GM12891 (cell line): ENCODE measurements at regions not wholly inside any gene's neighbourhood (a gene's known extent, or its start where the extent isn't known, plus 50 kb on each side); places are given as distances from the start of the nearest gene placed in this dataset.

Experiments used
- DNase-seq: peaks from one replicate; pipeline ENCODE4 v3.0.0; 2011; ENCODE audit warnings: low spot score; ENCODE audit not compliant: insufficient read length
- FAIRE-seq: peaks from 2 replicates; lab custom pipeline; 2011; peaks lifted over from hg19 to GRCh38; lab: Jason Lieb, UNC
- PAX5 ChIP-seq: IDR thresholded peaks from 2 replicates; pipeline ENCODE4 v1.6.1; 2011; ENCODE audit warnings: low read length, moderate library complexity, mild to moderate bottlenecking; ENCODE audit not compliant: insufficient read depth, severe bottlenecking
- POLR2A ChIP-seq: IDR thresholded peaks from 2 replicates; pipeline ENCODE4 v1.6.1; 2011; ENCODE audit warnings: low read depth, low read length, control low read depth
- POLR2AphosphoS5 ChIP-seq: IDR thresholded peaks from 2 replicates; pipeline ENCODE4 v1.6.1; 2011; ENCODE audit warnings: low read depth, low read length, control low read depth
- POU2F2 ChIP-seq: IDR thresholded peaks from 2 replicates; pipeline ENCODE4 v1.6.1; 2011; ENCODE audit warnings: low read depth, mild to moderate bottlenecking, control low read depth, low read length, moderate library complexity
- SPI1 ChIP-seq: IDR thresholded peaks from 2 replicates; pipeline ENCODE4 v1.6.1; 2011; ENCODE audit warnings: low read depth, low read length, control low read depth
- TAF1 ChIP-seq: IDR thresholded peaks from 2 replicates; pipeline ENCODE4 v1.6.1; 2011; ENCODE audit warnings: low read depth, low read length, control low read depth

- no peak for DNase-seq
- no peak for FAIRE-seq
Observed at GRCh38 chr14:29030121-29030520, 263.5 kb downstream of the FOXG1 start.

GRCh38 chr14:29030970-29031369 is 264.4 kb downstream of the FOXG1 start:
- no peak for TF ChIP-seq SPI1
- TF ChIP-seq TAF1: no peak
- no peak for TF ChIP-seq POLR2A
- TF ChIP-seq POU2F2: no peak
- TF ChIP-seq POLR2AphosphoS5: no peak
- TF ChIP-seq PAX5: no peak
- no peak for FAIRE-seq

More at GRCh38 chr14:29030121-29030520, 263.5 kb downstream of the FOXG1 start:
- TF ChIP-seq SPI1 (no peak), TAF1 (no peak), POLR2A (no peak), PAX5 (no peak), POU2F2 (no peak), POLR2AphosphoS5 (no peak)

GRCh38 chr14:29035134-29035533 is 268.5 kb downstream of the FOXG1 start:
- no peak for FAIRE-seq
- TF ChIP-seq POU2F2 (no peak), POLR2A (no peak), SPI1 (no peak), POLR2AphosphoS5 (no peak), TAF1 (no peak), PAX5 (no peak)
- DNase-seq: no peak

More at GRCh38 chr14:29030970-29031369, 264.4 kb downstream of the FOXG1 start:
- no peak for DNase-seq

GRCh38 chr14:29037411-29037810 is 270.8 kb downstream of the FOXG1 start:
- no peak for DNase-seq
- no peak for TF ChIP-seq TAF1
- no peak for TF ChIP-seq POLR2A
- TF ChIP-seq PAX5: no peak
- no peak for TF ChIP-seq SPI1
- no peak for FAIRE-seq

GRCh38 chr14:29039171-29039570 is 272.6 kb downstream of the FOXG1 start:
- FAIRE-seq: no peak
- TF ChIP-seq POU2F2 (no peak), TAF1 (no peak)
- no peak for DNase-seq

- DNase-seq: no peak
Observed at GRCh38 chr14:29042551-29042950, 276.0 kb downstream of the FOXG1 start.

GRCh38 chr14:29043737-29044136 is 277.1 kb downstream of the FOXG1 start:
- DNase-seq (no peak), FAIRE-seq (no peak)
- TF ChIP-seq POLR2A (no peak), SPI1 (no peak), PAX5 (no peak), TAF1 (no peak), POLR2AphosphoS5 (no peak), POU2F2 (no peak)

More at GRCh38 chr14:29042551-29042950, 276.0 kb downstream of the FOXG1 start:
- no peak for FAIRE-seq
- TF ChIP-seq TAF1: no peak
- TF ChIP-seq PAX5: no peak
- no peak for TF ChIP-seq POLR2AphosphoS5
- TF ChIP-seq POLR2A: no peak

- DNase-seq: no peak
- FAIRE-seq: no peak
- no peak for TF ChIP-seq POLR2A
- TF ChIP-seq PAX5: no peak
- TF ChIP-seq SPI1: no peak
- no peak for TF ChIP-seq TAF1
- TF ChIP-seq POLR2AphosphoS5: no peak
- TF ChIP-seq POU2F2: no peak
Observed at GRCh38 chr14:29045237-29045636, 278.6 kb downstream of the FOXG1 start.

GRCh38 chr14:29054119-29054518 is 287.5 kb downstream of the FOXG1 start:
- DNase-seq (no peak), FAIRE-seq (no peak)
- no peak for TF ChIP-seq SPI1
- no peak for TF ChIP-seq POLR2A
- TF ChIP-seq TAF1: no peak
- TF ChIP-seq POLR2AphosphoS5: no peak
- no peak for TF ChIP-seq POU2F2
- no peak for TF ChIP-seq PAX5

GRCh38 chr14:29056041-29056566 is 289.5 kb downstream of the FOXG1 start:
- TF ChIP-seq PAX5: no peak
- TF ChIP-seq POLR2AphosphoS5: no peak
- no peak for TF ChIP-seq TAF1
- no peak for TF ChIP-seq POU2F2
- no peak for TF ChIP-seq SPI1
- TF ChIP-seq POLR2A: no peak
- FAIRE-seq (no peak), DNase-seq (no peak)
